ENCODE measurements at regions not wholly inside any gene's neighbourhood (a gene's known extent, or its start where the extent isn't known, plus 50 kb on each side); places are given as distances from the start of the nearest gene placed in this dataset.
"Not testable (repeated sequence)": the region's sequence is repeated elsewhere in the genome, so short reads cannot be mapped to it uniquely, and the experiment has no call there.

- no peak for DNase-seq (ENCODE audit: low read depth in 1 of 2, low spot score in 2 of 2)
- Histone ChIP-seq H3K27me3 (replicated peaks) (no peaks in the 10 kb centered on the region), H3K4me1 (replicated peaks) (no peaks in the 10 kb centered on the region), H3K36me3 (no peaks in the 10 kb centered on the region), H3K4me3 (no peak overlapping the region), H3K9me3 (replicated peaks) (0 out of 2 replicates have a peak, but pooled peaks cover 2% of the 10 kb centered on the region), H3K27ac (no peak overlapping the region)
These were observed 959.0 kb upstream of the SLC39A10 start for GRCh38 chr2:194698012-194698411.

- H3K4me1 ChIP-seq (replicated peaks): no peaks in the 10 kb centered on the region
- H3K27ac ChIP-seq: no peak overlapping the region
- H3K9me3 ChIP-seq (replicated peaks): 0 out of 2 replicates have a peak, but pooled peaks cover 2% of the 10 kb centered on the region
- DNase-seq (ENCODE audit: low read depth in 1 of 2, low spot score in 2 of 2): no peak
- H3K4me3 ChIP-seq: no peak overlapping the region
- H3K27me3 ChIP-seq (replicated peaks): no peaks in the 10 kb centered on the region
- H3K36me3 ChIP-seq: no peaks in the 10 kb centered on the region
These were observed 959.6 kb upstream of the SLC39A10 start for GRCh38 chr2:194697439-194697838.

GRCh38 chr2:194696690-194697089 is 960.3 kb upstream of the SLC39A10 start:
- H3K36me3 ChIP-seq: no peaks in the 10 kb centered on the region
- H3K9me3 ChIP-seq (replicated peaks): 0 out of 2 replicates have a peak, but pooled peaks cover 5% of the 10 kb centered on the region
- no peak overlapping the region for H3K4me3 ChIP-seq
- no peak overlapping the region for H3K27ac ChIP-seq
- H3K27me3 ChIP-seq (replicated peaks): no peaks in the 10 kb centered on the region
- H3K4me1 ChIP-seq (replicated peaks): no peaks in the 10 kb centered on the region
- DNase-seq (ENCODE audit: low read depth in 1 of 2, low spot score in 2 of 2): no peak

GRCh38 chr2:194686569-194686968 is 970.5 kb upstream of the SLC39A10 start:
- Histone ChIP-seq H3K27ac (no peak overlapping the region), H3K4me3 (no peak overlapping the region), H3K36me3 (no peaks in the 10 kb centered on the region), H3K27me3 (replicated peaks) (no peaks in the 10 kb centered on the region; the same call in 1 of the 2 replicates), H3K4me1 (replicated peaks) (no peaks in the 10 kb centered on the region), H3K9me3 (replicated peaks) (0 out of 2 replicates have a peak, but pooled peaks cover 4% of the 10 kb centered on the region)
- DNase-seq (ENCODE audit: low read depth in 1 of 2, low spot score in 2 of 2): no peak

- Histone ChIP-seq H3K4me3 (no peak overlapping the region), H3K4me1 (replicated peaks) (no peaks in the 10 kb centered on the region), H3K27ac (no peak overlapping the region), H3K9me3 (replicated peaks) (peaks cover 4% of the 10 kb centered on the region), H3K36me3 (no peaks in the 10 kb centered on the region), H3K27me3 (replicated peaks) (no peaks in the 10 kb centered on the region)
- DNase-seq (ENCODE audit: low read depth in 1 of 2, low spot score in 2 of 2): no peak
These were observed 983.0 kb upstream of the SLC39A10 start for GRCh38 chr2:194674043-194674442.

- no peaks in the 10 kb centered on the region for H3K27me3 ChIP-seq (replicated peaks)
- H3K27ac ChIP-seq: no peak overlapping the region
- no peak overlapping the region for H3K4me3 ChIP-seq
- H3K36me3 ChIP-seq: no peaks in the 10 kb centered on the region
- H3K4me1 ChIP-seq (replicated peaks): no peaks in the 10 kb centered on the region
- no peak for DNase-seq (ENCODE audit: low read depth in 1 of 2, low spot score in 2 of 2)
- no peaks in the 10 kb centered on the region; the same call in 1 of the 2 replicates for H3K9me3 ChIP-seq (replicated peaks)
These were observed 984.0 kb upstream of the SLC39A10 start for GRCh38 chr2:194672994-194673393.

- Histone ChIP-seq H3K27ac (no peak overlapping the region), H3K4me1 (replicated peaks) (no peaks in the 10 kb centered on the region), H3K9me3 (replicated peaks) (no peaks in the 10 kb centered on the region; the same call in 1 of the 2 replicates), H3K4me3 (no peak overlapping the region), H3K27me3 (replicated peaks) (no peaks in the 10 kb centered on the region), H3K36me3 (no peaks in the 10 kb centered on the region)
- no peak for DNase-seq (ENCODE audit: low read depth in 1 of 2, low spot score in 2 of 2)
These were observed 995.6 kb upstream of the SLC39A10 start for GRCh38 chr2:194661431-194661830.

GRCh38 chr2:194639057-194639456 is 1018.0 kb upstream of the SLC39A10 start:
- DNase-seq (ENCODE audit: low read depth in 1 of 2, low spot score in 2 of 2); H3K27me3 ChIP-seq (replicated peaks); H3K4me3 ChIP-seq; H3K27ac ChIP-seq; H3K9me3 ChIP-seq (replicated peaks); H3K4me1 ChIP-seq (replicated peaks); H3K36me3 ChIP-seq: not testable (repeated sequence)

GRCh38 chr2:194621945-194622344 is 1035.1 kb upstream of the SLC39A10 start:
- Histone ChIP-seq H3K36me3 (no peaks in the 10 kb centered on the region), H3K27me3 (replicated peaks) (no peaks in the 10 kb centered on the region), H3K4me3 (no peak overlapping the region), H3K27ac (no peak overlapping the region), H3K4me1 (replicated peaks) (no peaks in the 10 kb centered on the region), H3K9me3 (replicated peaks) (no peaks in the 10 kb centered on the region; the same call in 1 of the 2 replicates)
- DNase-seq (ENCODE audit: low read depth in 1 of 2, low spot score in 2 of 2): no peak

GRCh38 chr2:194619366-194619765 is 1037.7 kb upstream of the SLC39A10 start:
- DNase-seq (ENCODE audit: low read depth in 1 of 2, low spot score in 2 of 2): no peak
- Histone ChIP-seq H3K4me3 (no peak overlapping the region), H3K27me3 (replicated peaks) (no peaks in the 10 kb centered on the region), H3K4me1 (replicated peaks) (no peaks in the 10 kb centered on the region), H3K9me3 (replicated peaks) (peaks cover 2% of the 10 kb centered on the region; the same call in 1 of the 2 replicates), H3K27ac (no peak overlapping the region), H3K36me3 (no peaks in the 10 kb centered on the region)

- no peak for DNase-seq (ENCODE audit: low read depth in 1 of 2, low spot score in 2 of 2)
- Histone ChIP-seq H3K9me3 (replicated peaks) (peaks cover 2% of the 10 kb centered on the region; the same call in 1 of the 2 replicates), H3K27ac (no peak overlapping the region), H3K27me3 (replicated peaks) (no peaks in the 10 kb centered on the region), H3K4me1 (replicated peaks) (no peaks in the 10 kb centered on the region), H3K36me3 (no peaks in the 10 kb centered on the region), H3K4me3 (no peak overlapping the region)
These were observed 1038.6 kb upstream of the SLC39A10 start for GRCh38 chr2:194618432-194618831.

- Histone ChIP-seq H3K4me3 (no peak overlapping the region), H3K36me3 (no peaks in the 10 kb centered on the region), H3K4me1 (replicated peaks) (no peaks in the 10 kb centered on the region), H3K27me3 (replicated peaks) (no peaks in the 10 kb centered on the region), H3K9me3 (replicated peaks) (peaks cover 2% of the 10 kb centered on the region; the same call in 1 of the 2 replicates), H3K27ac (no peak overlapping the region)
- no peak for DNase-seq (ENCODE audit: low read depth in 1 of 2, low spot score in 2 of 2)
These were observed 1040.7 kb upstream of the SLC39A10 start for GRCh38 chr2:194616334-194616733.

- no peaks in the 10 kb centered on the region for H3K4me1 ChIP-seq (replicated peaks)
- no peak overlapping the region for H3K27ac ChIP-seq
- no peaks in the 10 kb centered on the region; the same call in 1 of the 2 replicates for H3K9me3 ChIP-seq (replicated peaks)
- H3K36me3 ChIP-seq: no peaks in the 10 kb centered on the region
- H3K4me3 ChIP-seq: no peak overlapping the region
- DNase-seq (ENCODE audit: low read depth in 1 of 2, low spot score in 2 of 2): no peak
- H3K27me3 ChIP-seq (replicated peaks): no peaks in the 10 kb centered on the region
These were observed 1046.7 kb upstream of the SLC39A10 start for GRCh38 chr2:194610297-194610696.

- H3K9me3 ChIP-seq (replicated peaks): peaks cover 4% of the 10 kb centered on the region
- H3K4me1 ChIP-seq (replicated peaks): no peaks in the 10 kb centered on the region
- H3K27ac ChIP-seq: no peak overlapping the region
- no peak for DNase-seq (ENCODE audit: low read depth in 1 of 2, low spot score in 2 of 2)
- no peak overlapping the region for H3K4me3 ChIP-seq
- no peaks in the 10 kb centered on the region for H3K27me3 ChIP-seq (replicated peaks)
- no peaks in the 10 kb centered on the region for H3K36me3 ChIP-seq
These were observed 1053.6 kb upstream of the SLC39A10 start for GRCh38 chr2:194603429-194603828.

- no peak overlapping the region for H3K4me3 ChIP-seq
- no peaks in the 10 kb centered on the region for H3K36me3 ChIP-seq
- H3K27me3 ChIP-seq (replicated peaks): no peaks in the 10 kb centered on the region
- no peak for DNase-seq (ENCODE audit: low read depth in 1 of 2, low spot score in 2 of 2)
- H3K27ac ChIP-seq: no peak overlapping the region
- H3K4me1 ChIP-seq (replicated peaks): no peaks in the 10 kb centered on the region
- peaks cover 4% of the 10 kb centered on the region for H3K9me3 ChIP-seq (replicated peaks)
These were observed 1054.3 kb upstream of the SLC39A10 start for GRCh38 chr2:194602750-194603149.

Measured in SJSA1 (cell line).